Neural progenitor cell (in vitro differentiated cells): ENCODE measurements at regions not wholly inside any gene's neighbourhood (a gene's known extent, or its start where the extent isn't known, plus 50 kb on each side); places are given as distances from the start of the nearest gene placed in this dataset.

Source experiments
- DNase-seq: peaks from one replicate; pipeline ENCODE4 v3.0.0-alpha.2; 2016; ENCODE audit warnings: low spot score
- H2AFZ ChIP-seq: fragments of 200-600 bp; sonication (generic); replicated peaks from 2 replicates; pipeline ENCODE4 v1.6.1; 2016; ENCODE audit warnings: antibody characterized with exemption
- H3F3A ChIP-seq: fragments of 200-600 bp; sonication (generic); 2 replicates; pipeline ENCODE4 v1.6.1; 2016; ENCODE audit warnings: antibody characterized with exemption, low read depth
- H3K27ac ChIP-seq: fragments of 200-600 bp; sonication (generic); 2 replicates; pipeline ENCODE4 v1.5.1; 2016; ENCODE audit warnings: mild to moderate bottlenecking
- H3K27me3 ChIP-seq: fragments of 200-600 bp; sonication (generic); 2 replicates; pipeline ENCODE4 v1.6.1; 2016; ENCODE audit warnings: mild to moderate bottlenecking, moderate library complexity
- H3K36me3 ChIP-seq: fragments of 200-600 bp; sonication (generic); 2 replicates; pipeline ENCODE4 v1.5.1; 2016
- H3K4me1 ChIP-seq: fragments of 200-600 bp; sonication (generic); 2 replicates; pipeline ENCODE4 v1.6.1; 2016; ENCODE audit warnings: mixed run types
- H3K4me2 ChIP-seq: fragments of 200-600 bp; sonication (generic); 2 replicates; pipeline ENCODE4 v1.6.1; 2016
- H3K4me3 ChIP-seq: fragments of 200-600 bp; sonication (generic); 2 replicates; pipeline ENCODE4 v1.5.1; 2016
- H3K79me2 ChIP-seq: fragments of 200-600 bp; sonication (generic); 2 replicates; pipeline ENCODE4 v1.6.1; 2016; ENCODE audit warnings: low read depth
- H3K9ac ChIP-seq: fragments of 200-600 bp; sonication (generic); 2 replicates; pipeline ENCODE4 v1.6.1; 2016
- H3K9me3 ChIP-seq: fragments of 200-600 bp; sonication (generic); 2 replicates; pipeline ENCODE4 v1.5.1; 2016; ENCODE audit warnings: low read depth
- H4K20me1 ChIP-seq: fragments of 200-600 bp; sonication (generic); 2 replicates; pipeline ENCODE4 v1.6.1; 2016; ENCODE audit warnings: low read depth
- H3K27ac Mint-ChIP-seq: 3 replicates; pipeline ENCODE4 v1.8.0; 2021; ENCODE audit warnings: mixed read lengths
- H3K27me3 Mint-ChIP-seq: 2 replicates; pipeline ENCODE4 v1.8.0; 2022; ENCODE audit warnings: low read depth, mild to moderate bottlenecking, inconsistent platforms, moderate library complexity, mixed read lengths; ENCODE audit not compliant: insufficient read depth
- H3K36me3 Mint-ChIP-seq: 3 replicates; pipeline ENCODE4 v1.8.0; 2021; ENCODE audit warnings: mixed read lengths
- H3K4me1 Mint-ChIP-seq: 3 replicates; pipeline ENCODE4 v1.8.0; 2021; ENCODE audit warnings: mixed read lengths
- H3K4me3 Mint-ChIP-seq: 3 replicates; pipeline ENCODE4 v1.8.0; 2021; ENCODE audit warnings: mild to moderate bottlenecking, moderate library complexity, mixed read lengths
- H3K9me3 Mint-ChIP-seq: 3 replicates; pipeline ENCODE4 v1.8.0; 2020; ENCODE audit warnings: mixed read lengths
- EZH2 ChIP-seq: fragments of 200-600 bp; sonication (generic); IDR thresholded peaks from 2 replicates; pipeline ENCODE4 v1.6.1; 2017; ENCODE audit warnings: antibody characterized with exemption, mild to moderate bottlenecking, moderate library complexity
- EZH2phosphoT487 ChIP-seq: fragments of 200-600 bp; sonication (generic); IDR thresholded peaks from 2 replicates; pipeline ENCODE4 v1.6.1; 2017; ENCODE audit warnings: antibody characterized with exemption
- TF ChIP-seq, protein P1 (sequence below): fragments of 200-600 bp; sonication (generic); IDR thresholded peaks from 2 replicates; pipeline ENCODE4 v1.5.1; 2017; ENCODE audit warnings: antibody characterized with exemption, mild to moderate bottlenecking

DNA sequence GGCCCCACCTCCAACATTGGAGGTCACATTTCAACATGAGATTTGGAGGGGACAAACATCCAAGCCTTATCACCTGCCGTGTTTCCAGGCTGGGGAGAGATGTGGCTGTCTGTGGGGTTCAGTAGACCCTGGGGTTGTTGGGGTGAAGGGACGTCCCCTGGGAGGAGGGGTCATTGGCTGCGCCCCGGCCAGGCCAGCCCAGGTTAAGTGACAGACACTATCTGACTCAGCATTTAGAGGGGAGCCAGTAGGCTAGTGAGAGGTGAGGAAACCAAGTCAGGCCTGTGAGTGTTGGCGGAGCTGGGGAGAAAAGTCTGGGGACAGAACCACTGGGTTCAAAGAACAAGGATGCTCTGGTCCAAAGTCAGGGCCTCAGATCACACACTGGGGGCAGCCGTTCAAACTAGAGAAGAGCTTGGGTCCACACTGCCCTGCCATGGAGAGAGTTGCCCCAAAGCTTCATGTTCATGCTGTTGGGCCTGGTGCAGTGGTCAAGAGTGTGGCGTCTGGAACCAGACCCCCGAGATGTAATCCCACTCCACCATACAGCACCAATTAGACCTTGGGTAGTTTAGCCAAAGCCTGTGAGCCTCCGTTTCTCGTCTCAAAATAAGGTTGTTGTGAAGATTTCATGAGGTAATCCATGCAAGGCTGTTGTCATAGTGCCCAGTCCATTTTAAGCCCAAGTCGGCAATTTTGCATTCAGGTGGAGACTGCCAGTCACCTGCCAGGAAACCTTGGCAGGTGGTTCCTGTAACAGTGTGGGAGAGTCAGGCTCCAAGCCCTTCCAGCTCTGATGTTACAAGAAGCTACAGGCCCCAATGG lies 1289.6 kb downstream of the TBC1D22A start:
- no peaks in the 10 kb centered on the region for H3F3A ChIP-seq
- H3K4me1 Mint-ChIP-seq, result peaks cover 8% of the 10 kb centered on the region
- TF ChIP-seq EZH2, result no peak
- TF ChIP-seq, protein P1, sequence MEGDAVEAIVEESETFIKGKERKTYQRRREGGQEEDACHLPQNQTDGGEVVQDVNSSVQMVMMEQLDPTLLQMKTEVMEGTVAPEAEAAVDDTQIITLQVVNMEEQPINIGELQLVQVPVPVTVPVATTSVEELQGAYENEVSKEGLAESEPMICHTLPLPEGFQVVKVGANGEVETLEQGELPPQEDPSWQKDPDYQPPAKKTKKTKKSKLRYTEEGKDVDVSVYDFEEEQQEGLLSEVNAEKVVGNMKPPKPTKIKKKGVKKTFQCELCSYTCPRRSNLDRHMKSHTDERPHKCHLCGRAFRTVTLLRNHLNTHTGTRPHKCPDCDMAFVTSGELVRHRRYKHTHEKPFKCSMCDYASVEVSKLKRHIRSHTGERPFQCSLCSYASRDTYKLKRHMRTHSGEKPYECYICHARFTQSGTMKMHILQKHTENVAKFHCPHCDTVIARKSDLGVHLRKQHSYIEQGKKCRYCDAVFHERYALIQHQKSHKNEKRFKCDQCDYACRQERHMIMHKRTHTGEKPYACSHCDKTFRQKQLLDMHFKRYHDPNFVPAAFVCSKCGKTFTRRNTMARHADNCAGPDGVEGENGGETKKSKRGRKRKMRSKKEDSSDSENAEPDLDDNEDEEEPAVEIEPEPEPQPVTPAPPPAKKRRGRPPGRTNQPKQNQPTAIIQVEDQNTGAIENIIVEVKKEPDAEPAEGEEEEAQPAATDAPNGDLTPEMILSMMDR, result no peak
- TF ChIP-seq EZH2phosphoT487, result no peak
- no peak overlapping the region for H3K27ac ChIP-seq
- peaks cover 3% of the 10 kb centered on the region for H3K27me3 Mint-ChIP-seq
- no peaks in the 10 kb centered on the region for H3K9me3 Mint-ChIP-seq
- no peak overlapping the region for H3K4me3 ChIP-seq
- H3K79me2 ChIP-seq, result no peaks in the 10 kb centered on the region
- no peak overlapping the region for H2AFZ ChIP-seq
- H3K4me3 Mint-ChIP-seq, result no peak overlapping the region
- no peaks in the 10 kb centered on the region for H3K36me3 Mint-ChIP-seq
- no peaks in the 10 kb centered on the region for H3K27me3 ChIP-seq
- DNase-seq, result no peak
- no peaks in the 10 kb centered on the region for H3K36me3 ChIP-seq
- no peaks in the 10 kb centered on the region for H3K9me3 ChIP-seq
- H3K4me1 ChIP-seq, result no peaks in the 10 kb centered on the region
- H3K9ac ChIP-seq, result no peak overlapping the region
- no peak overlapping the region for H3K27ac Mint-ChIP-seq
- H4K20me1 ChIP-seq, result no peaks in the 10 kb centered on the region
- H3K4me2 ChIP-seq, result no peak overlapping the region

DNA sequence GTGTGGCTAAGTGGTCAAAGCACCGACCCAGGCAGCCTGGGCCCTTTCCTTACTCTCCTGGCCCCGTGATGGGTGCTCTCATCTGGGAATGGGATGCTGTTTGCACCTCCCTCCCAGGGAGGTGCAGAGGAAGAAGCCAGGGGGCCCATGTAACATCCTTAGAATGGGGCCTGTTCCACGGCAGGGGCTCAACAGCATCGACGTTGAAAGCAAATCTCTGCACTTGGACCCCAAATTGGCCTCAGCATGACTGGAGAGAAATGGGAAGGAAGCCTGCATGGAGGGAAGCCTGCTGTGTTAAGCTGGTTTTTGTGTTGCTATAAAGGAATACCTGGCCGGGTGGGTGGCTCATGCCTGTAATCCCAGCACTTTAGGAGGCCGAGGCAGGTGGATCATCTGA lies 1288.4 kb downstream of the TBC1D22A start:
- Histone ChIP-seq H3K4me2 (no peak overlapping the region), H3K79me2 (no peaks in the 10 kb centered on the region), H3K27me3 (no peaks in the 10 kb centered on the region), H2AFZ (no peak overlapping the region), H3K9me3 (no peaks in the 10 kb centered on the region), H3K4me1 (no peaks in the 10 kb centered on the region), H3K27ac (no peak overlapping the region), H3K4me3 (no peak overlapping the region), H3K36me3 (no peaks in the 10 kb centered on the region), H3K9ac (no peak overlapping the region), H4K20me1 (no peaks in the 10 kb centered on the region), H3F3A (no peaks in the 10 kb centered on the region)
- H3K27me3 Mint-ChIP-seq, result peaks cover 4% of the 10 kb centered on the region
- no peak overlapping the region for H3K4me3 Mint-ChIP-seq
- peaks cover 6% of the 10 kb centered on the region for H3K4me1 Mint-ChIP-seq
- H3K9me3 Mint-ChIP-seq, result no peaks in the 10 kb centered on the region
- no peak for TF ChIP-seq EZH2phosphoT487
- TF ChIP-seq EZH2, result no peak
- TF ChIP-seq, protein P1, result no peak
- no peak overlapping the region for H3K27ac Mint-ChIP-seq
- no peak for DNase-seq
- H3K36me3 Mint-ChIP-seq, result no peaks in the 10 kb centered on the region

DNA sequence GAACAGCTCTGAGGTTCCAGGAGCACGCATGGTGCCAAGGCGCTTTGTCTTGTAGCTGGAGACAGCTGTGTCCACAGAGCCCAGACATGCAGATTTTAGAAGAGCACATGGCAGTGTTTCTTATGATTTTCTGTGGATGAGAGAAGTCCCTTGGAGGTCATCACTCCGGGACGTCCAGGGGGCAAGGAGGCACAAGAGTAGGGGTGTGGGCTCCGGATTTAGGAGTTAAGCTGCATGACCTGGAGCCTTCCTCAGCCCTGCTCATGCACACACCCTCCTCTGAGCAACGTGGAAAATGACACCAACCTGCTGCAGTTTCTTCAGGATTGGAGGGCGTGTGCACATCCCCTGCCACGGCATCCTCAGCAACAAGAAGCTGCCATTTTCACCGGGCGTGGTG lies 1286.7 kb downstream of the TBC1D22A start:
- Histone ChIP-seq H3K27me3 (no peaks in the 10 kb centered on the region), H3K79me2 (no peaks in the 10 kb centered on the region), H2AFZ (no peak overlapping the region), H3K4me2 (no peak overlapping the region), H3K4me1 (no peaks in the 10 kb centered on the region), H4K20me1 (no peaks in the 10 kb centered on the region), H3F3A (no peaks in the 10 kb centered on the region), H3K36me3 (no peaks in the 10 kb centered on the region), H3K4me3 (no peak overlapping the region), H3K9me3 (no peaks in the 10 kb centered on the region), H3K9ac (no peak overlapping the region), H3K27ac (no peak overlapping the region)
- Mint-ChIP-seq H3K4me3 (no peak overlapping the region), H3K36me3 (no peaks in the 10 kb centered on the region), H3K9me3 (no peaks in the 10 kb centered on the region), H3K4me1 (peaks cover 10% of the 10 kb centered on the region), H3K27ac (no peak overlapping the region), H3K27me3 (peaks cover 4% of the 10 kb centered on the region)
- DNase-seq, result no peak
- TF ChIP-seq, protein P1, result no peak
- no peak for TF ChIP-seq EZH2
- no peak for TF ChIP-seq EZH2phosphoT487
